A673 (cell line): ENCODE measurements at regions not wholly inside any gene's neighbourhood (a gene's known extent, or its start where the extent isn't known, plus 50 kb on each side); places are given as distances from the start of the nearest gene placed in this dataset.
"Not testable (repeated sequence)": the region's sequence is repeated elsewhere in the genome, so short reads cannot be mapped to it uniquely, and the experiment has no call there.

Experiments used
- BruUV-seq: library from RNA; stranded (reverse); fragments of 400-500 nt; replicated peaks from 2 replicates; lab custom pipeline; 2021; lab: Mats Ljungman, UMichigan
- CTCF ChIA-PET: fragments of 300-600 bp; sonication (Branson Sonifier 250); formaldehyde crosslinking; loops from one replicate; lab custom pipeline; 2022; ENCODE audit warnings: antibody characterized with exemption; lab: Charles Lee
- POLR2A ChIA-PET: fragments of 300-600 bp; sonication (Branson Sonifier 250); formaldehyde crosslinking; loops from one replicate; lab custom pipeline; 2022; ENCODE audit warnings: antibody characterized with exemption; ENCODE audit not compliant: low non-redundant PET; lab: Charles Lee
- DNase-seq: peaks from one replicate; pipeline ENCODE4 v3.0.0-alpha.2; 2015; ENCODE audit warnings: low spot score
- H3K27ac ChIP-seq: fragments of 200-600 bp; sonication (generic); 2 replicates; pipeline ENCODE4 v1.5.1; 2016; ENCODE audit warnings: mixed run types, low read depth, mild to moderate bottlenecking, mixed read lengths, antibody characterized with exemption, low read length; ENCODE audit not compliant: poor library complexity, severe bottlenecking
- H3K27me3 ChIP-seq: fragments of 200-600 bp; sonication (generic); replicated peaks from 2 replicates; pipeline ENCODE4 v1.6.1; 2017; ENCODE audit warnings: mixed run types, low read depth, mild to moderate bottlenecking, mixed read lengths, antibody characterized with exemption, low read length; ENCODE audit not compliant: insufficient read depth, poor library complexity
- H3K36me3 ChIP-seq: fragments of 200-600 bp; sonication (generic); 2 replicates; pipeline ENCODE4 v1.6.1; 2016; ENCODE audit warnings: mixed run types, mild to moderate bottlenecking, mixed read lengths, antibody characterized with exemption, low read length; ENCODE audit not compliant: insufficient read depth, poor library complexity, severe bottlenecking
- H3K4me1 ChIP-seq: fragments of 200-600 bp; sonication (generic); 2 replicates; pipeline ENCODE4 v1.6.1; 2017; ENCODE audit warnings: mixed run types, mild to moderate bottlenecking, mixed read lengths, antibody characterized with exemption, low read length; ENCODE audit not compliant: insufficient read depth, poor library complexity, severe bottlenecking
- H3K4me3 ChIP-seq: fragments of 200-600 bp; sonication (generic); 2 replicates; pipeline ENCODE4 v1.5.1; 2016; ENCODE audit warnings: low read depth, mixed run types, mild to moderate bottlenecking, mixed read lengths, low read length; ENCODE audit not compliant: poor library complexity, severe bottlenecking
- H3K9me3 ChIP-seq: fragments of 200-600 bp; sonication (generic); 2 replicates; pipeline ENCODE4 v1.6.1; 2016; ENCODE audit warnings: mixed run types, low read depth, mild to moderate bottlenecking, mixed read lengths, antibody characterized with exemption, low read length; ENCODE audit not compliant: poor library complexity, severe bottlenecking
- EZH2 ChIP-seq: fragments of 200-600 bp; sonication (generic); IDR thresholded peaks from 2 replicates; pipeline ENCODE4 v1.6.1; 2017; ENCODE audit warnings: borderline replicate concordance, low read depth, mild to moderate bottlenecking, mixed read lengths, antibody characterized with exemption, low read length; ENCODE audit not compliant: poor library complexity, severe bottlenecking
- intact Hi-C: fragments of 100-400 bp; cut with micrococcal nuclease; formaldehyde crosslinking; loops from one replicate; pipeline ENCODE4 v1.10.0; 2022; ENCODE audit not compliant: unreplicated experiment
- TF ChIP-seq, protein P1 (sequence below): fragments of 300-800, 200-600 bp; sonication (generic); conservative IDR thresholded peaks from 2 replicates; pipeline ENCODE4 v1.5.1; 2017; ENCODE audit warnings: low read depth, mild to moderate bottlenecking, antibody characterized with exemption, low read length, moderate library complexity, mixed read lengths

DNA sequence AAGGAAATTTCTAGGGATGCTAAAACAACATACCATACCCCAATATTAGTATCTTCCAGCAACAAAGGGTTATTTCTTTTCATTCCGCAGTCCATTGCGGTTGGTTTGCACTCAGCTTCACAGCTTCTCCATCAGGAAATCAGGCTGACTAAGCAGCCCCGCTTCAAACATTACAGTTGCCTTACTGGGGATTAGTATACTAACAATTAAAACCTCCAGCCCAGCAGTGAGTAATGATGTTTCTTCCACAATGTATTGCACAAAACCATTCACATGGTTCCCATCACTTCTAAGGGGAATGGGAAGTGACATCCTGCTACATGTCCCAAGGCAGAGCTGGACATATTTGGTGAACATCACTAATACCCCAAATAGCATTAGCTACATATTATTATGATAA, 1384.9 kb downstream of the CDH8 start:
- intact Hi-C loops, result no loop called here
- H3K4me1 ChIP-seq, result no peaks in the 10 kb centered on the region
- H3K36me3 ChIP-seq, result no peaks in the 10 kb centered on the region
- H3K4me3 ChIP-seq, result no peak overlapping the region
- no peaks in the 10 kb centered on the region for H3K9me3 ChIP-seq
- BruUV-seq, result no TSS peak
- H3K27ac ChIP-seq, result no peak overlapping the region
- TF ChIP-seq EZH2, result no peak
- TF ChIP-seq, protein P1, sequence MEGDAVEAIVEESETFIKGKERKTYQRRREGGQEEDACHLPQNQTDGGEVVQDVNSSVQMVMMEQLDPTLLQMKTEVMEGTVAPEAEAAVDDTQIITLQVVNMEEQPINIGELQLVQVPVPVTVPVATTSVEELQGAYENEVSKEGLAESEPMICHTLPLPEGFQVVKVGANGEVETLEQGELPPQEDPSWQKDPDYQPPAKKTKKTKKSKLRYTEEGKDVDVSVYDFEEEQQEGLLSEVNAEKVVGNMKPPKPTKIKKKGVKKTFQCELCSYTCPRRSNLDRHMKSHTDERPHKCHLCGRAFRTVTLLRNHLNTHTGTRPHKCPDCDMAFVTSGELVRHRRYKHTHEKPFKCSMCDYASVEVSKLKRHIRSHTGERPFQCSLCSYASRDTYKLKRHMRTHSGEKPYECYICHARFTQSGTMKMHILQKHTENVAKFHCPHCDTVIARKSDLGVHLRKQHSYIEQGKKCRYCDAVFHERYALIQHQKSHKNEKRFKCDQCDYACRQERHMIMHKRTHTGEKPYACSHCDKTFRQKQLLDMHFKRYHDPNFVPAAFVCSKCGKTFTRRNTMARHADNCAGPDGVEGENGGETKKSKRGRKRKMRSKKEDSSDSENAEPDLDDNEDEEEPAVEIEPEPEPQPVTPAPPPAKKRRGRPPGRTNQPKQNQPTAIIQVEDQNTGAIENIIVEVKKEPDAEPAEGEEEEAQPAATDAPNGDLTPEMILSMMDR, result no peak
- no peak for DNase-seq
- H3K27me3 ChIP-seq, result no peaks in the 10 kb centered on the region
- CTCF ChIA-PET, result no interaction called here
- POLR2A ChIA-PET, result no interaction called here

DNA sequence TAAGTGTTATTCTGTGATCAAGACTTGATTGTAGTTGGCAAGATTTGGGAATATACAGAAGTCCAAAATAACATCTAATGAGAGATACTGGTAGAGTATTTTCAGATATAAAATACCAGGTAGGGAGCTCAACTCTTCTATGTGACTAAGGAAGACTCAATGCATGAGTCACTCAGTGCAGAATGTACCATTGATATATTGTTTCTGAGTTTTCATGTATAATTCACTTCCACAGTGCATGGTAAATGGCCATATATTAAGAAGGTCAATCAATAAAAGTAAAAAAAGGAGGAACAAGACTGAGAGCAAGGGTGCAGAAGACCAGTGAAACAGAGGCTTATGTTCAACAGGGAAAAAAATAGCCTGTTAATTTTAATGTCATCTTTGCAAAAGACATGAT, 1387.9 kb downstream of the CDH8 start:
- intact Hi-C loops, result no loop called here
- H3K4me3 ChIP-seq, result no peak overlapping the region
- TF ChIP-seq, protein P1, result no peak
- TF ChIP-seq EZH2, result no peak
- H3K36me3 ChIP-seq, result no peaks in the 10 kb centered on the region
- DNase-seq, result no peak
- ChIA-PET POLR2A (no interaction called here), CTCF (no interaction called here)
- H3K27ac ChIP-seq, result no peak overlapping the region
- H3K27me3 ChIP-seq, result no peaks in the 10 kb centered on the region
- no peaks in the 10 kb centered on the region for H3K4me1 ChIP-seq
- H3K9me3 ChIP-seq, result no peaks in the 10 kb centered on the region
- no TSS peak for BruUV-seq

DNA sequence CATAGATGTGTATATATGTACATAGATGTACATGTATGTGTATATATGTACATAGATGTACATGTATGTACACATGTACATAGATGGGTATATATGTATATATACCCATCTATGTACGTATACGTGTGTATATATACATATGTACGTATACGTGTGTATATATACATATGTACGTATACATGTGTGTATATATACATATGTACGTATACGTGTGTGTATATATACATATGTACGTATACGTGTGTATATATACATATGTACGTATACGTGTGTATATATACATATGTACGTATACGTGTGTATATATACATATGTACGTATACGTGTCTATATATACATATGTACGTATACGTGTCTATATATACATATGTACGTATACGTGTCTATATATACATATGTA, 1388.8 kb downstream of the CDH8 start:
- POLR2A ChIA-PET, CTCF ChIA-PET: not testable (repeated sequence)

DNA sequence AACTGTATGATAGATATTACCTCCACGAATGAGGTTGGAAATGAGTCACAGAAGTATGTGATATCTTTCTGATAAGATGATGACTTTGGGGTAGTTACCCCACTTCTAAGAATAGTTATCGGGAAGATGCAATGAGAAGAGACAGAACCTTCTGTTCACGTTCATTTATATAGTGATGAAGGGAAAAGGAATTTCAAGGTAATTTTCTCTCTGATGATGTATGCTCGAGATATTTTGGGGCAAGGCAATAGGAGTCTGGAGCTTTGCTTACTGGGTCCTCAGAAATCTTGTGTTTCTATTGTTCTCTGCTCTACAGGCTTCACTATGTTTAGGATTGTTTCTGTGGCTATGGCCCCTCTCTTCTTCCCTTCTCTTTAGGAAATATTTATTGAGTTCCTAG, 1389.6 kb downstream of the CDH8 start:
- TF ChIP-seq EZH2, result no peak
- TF ChIP-seq, protein P1, result no peak
- Histone ChIP-seq H3K27me3 (no peaks in the 10 kb centered on the region), H3K9me3 (no peaks in the 10 kb centered on the region), H3K27ac (no peak overlapping the region), H3K4me1 (no peaks in the 10 kb centered on the region), H3K36me3 (no peaks in the 10 kb centered on the region), H3K4me3 (no peak overlapping the region)
- POLR2A ChIA-PET, result no interaction called here
- intact Hi-C loops, result no loop called here
- no peak for DNase-seq
- no TSS peak for BruUV-seq
- CTCF ChIA-PET, result no interaction called here

More for the DNA sequence above, 1388.8 kb downstream of the CDH8 start:
- BruUV-seq, H3K27ac ChIP-seq, H3K9me3 ChIP-seq, H3K27me3 ChIP-seq, H3K36me3 ChIP-seq, DNase-seq, H3K4me3 ChIP-seq, H3K4me1 ChIP-seq, intact Hi-C loops: not testable (repeated sequence)
